GM19324 (cell line): ENCODE measurements at regions not wholly inside any gene's neighbourhood (a gene's known extent, or its start where the extent isn't known, plus 50 kb on each side); places are given as distances from the start of the nearest gene placed in this dataset.

ENCODE experiments used
- ATAC-seq: cut with Tn5 transposase; IDR thresholded peaks from one replicate; pipeline ENCODE4 v1.9.1; 2021; ENCODE audit warnings: mild to moderate bottlenecking, moderate library complexity; ENCODE audit not compliant: unreplicated experiment, low FRiP score

- ATAC-seq, result no peak
These were observed 109.9 kb downstream of the DAD1 start for GRCh38 chr14:22479132-22479531.

GRCh38 chr14:22478670-22479069 lies 110.4 kb downstream of the DAD1 start:
- no peak for ATAC-seq

- no peak for ATAC-seq
These were observed 110.8 kb downstream of the DAD1 start for GRCh38 chr14:22478247-22478646.

DNA sequence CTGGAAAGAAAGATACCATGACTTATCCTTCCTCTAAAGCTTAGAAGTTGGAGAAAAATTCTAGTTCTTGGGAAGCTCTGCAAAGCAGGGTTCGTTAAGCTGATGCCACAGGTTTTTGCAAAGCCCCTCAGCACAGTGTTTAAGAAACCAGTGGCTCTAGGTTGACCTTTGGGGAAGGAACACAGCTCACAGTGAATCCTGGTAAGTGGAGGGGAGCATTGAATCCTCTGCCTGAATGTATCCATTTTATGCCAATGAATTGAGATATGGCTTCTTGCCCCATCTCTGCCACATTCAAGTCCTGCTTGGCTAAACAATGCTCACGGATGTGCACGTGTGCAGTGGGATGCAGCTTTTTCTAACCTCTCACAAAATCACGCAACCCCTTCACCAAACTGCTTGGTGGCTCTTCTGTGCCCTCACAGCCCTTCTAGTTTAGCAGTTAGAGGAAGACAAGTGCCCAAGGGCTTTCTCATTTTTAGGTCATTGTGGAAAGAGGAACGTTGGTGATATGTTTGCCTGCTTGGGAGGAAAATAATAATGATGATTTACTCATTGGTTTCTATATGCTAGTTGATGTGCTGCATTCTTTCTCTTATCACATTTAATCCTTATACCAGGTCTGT lies 111.3 kb downstream of the DAD1 start:
- ATAC-seq, result no peak

DNA sequence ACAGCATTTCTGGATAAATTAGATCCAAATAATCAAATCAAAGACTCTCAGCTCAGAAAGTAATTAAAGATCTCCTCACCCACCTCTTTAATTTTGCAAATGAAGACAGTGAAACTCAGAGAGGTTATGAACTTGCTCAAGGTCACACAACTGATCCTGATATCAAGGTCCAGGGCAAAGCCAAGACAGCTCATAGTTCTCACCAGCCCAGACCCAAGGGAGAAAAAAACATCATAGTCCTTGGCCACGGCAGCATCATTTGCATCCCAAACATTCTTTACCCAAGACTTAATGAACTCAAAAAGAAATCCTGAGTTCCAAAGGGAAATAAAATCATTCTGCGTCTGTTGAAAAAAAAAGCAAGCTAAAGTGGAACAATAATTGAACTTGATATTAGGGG lies 112.1 kb downstream of the DAD1 start:
- ATAC-seq, result no peak

- no peak for ATAC-seq
These were observed 112.8 kb downstream of the DAD1 start for GRCh38 chr14:22476005-22476751.

DNA sequence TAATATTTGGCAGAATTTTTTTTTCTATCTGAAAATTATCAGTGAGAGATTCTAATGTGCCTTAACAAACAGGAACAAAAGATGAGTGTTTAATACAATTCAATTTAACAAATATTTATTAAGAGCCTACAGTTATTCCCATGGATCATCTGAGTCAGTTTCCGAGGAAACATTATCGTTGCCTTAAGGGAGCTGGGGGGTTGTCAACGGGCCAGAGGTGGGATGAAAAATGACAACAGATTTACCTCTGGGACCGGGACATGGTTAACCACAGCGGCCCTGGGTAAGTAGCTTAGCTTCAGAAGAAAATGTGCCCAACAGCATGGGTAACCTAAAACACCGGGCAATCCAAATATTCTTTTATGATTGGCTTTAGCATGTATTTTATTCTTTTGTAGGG lies 113.6 kb downstream of the DAD1 start:
- no peak for ATAC-seq

DNA sequence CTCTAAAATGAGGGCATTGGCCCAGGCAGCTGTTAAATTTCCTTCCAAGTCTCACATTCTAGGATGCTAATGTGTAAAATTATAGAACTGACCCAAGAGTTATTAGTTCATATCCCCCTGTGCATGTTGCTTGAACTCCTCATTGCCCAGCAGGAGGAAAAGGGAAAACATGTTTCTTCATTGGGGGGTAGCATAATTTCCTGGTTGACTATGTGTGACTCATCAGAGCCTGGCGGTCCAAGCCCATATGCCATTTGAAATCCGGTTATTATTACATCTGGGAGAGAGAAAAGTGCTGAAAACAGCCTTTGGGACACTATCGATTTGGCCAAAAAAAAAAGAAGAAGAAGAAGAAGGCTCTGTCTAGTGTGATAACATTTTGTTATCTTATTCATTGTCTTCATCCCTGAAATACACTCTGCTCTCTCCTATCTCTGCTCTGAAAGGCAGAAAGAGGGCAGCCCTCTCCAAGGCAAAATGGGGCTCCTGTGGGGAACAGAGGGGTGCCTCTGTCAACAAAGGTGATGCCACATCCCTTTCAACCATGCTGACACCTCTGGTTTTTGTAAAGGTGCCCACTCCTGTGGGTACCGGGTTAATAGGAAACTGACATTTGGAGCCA lies 114.2 kb downstream of the DAD1 start:
- ATAC-seq, result no peak

- ATAC-seq, result no peak
These were observed 115.8 kb downstream of the DAD1 start for GRCh38 chr14:22472935-22473854.

- no peak for ATAC-seq
These were observed 116.6 kb downstream of the DAD1 start for GRCh38 chr14:22472466-22472865.

GRCh38 chr14:22471545-22472121 lies 117.4 kb downstream of the DAD1 start:
- ATAC-seq, result no peak

- ATAC-seq, result no peak
These were observed 119.3 kb downstream of the DAD1 start for GRCh38 chr14:22469538-22470303.

DNA sequence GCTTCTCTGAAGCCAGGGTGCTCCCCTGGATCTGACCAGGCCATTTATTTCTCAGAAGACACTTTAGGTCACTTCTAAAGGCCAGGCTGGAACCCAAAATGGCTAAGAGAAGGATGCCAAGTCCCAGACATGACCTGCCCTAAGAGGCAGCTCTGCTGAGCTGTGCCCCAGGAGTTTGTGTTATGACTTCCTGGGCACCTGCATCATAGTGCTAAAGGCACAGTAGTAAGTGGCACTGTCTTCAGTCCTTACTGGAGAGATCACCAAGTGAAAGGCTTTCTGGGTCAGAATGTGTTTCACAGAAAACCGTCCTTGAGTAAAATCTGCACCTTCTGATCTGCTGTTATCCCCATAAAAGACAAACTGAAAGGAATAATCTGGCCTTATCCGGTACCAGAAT lies 120.2 kb downstream of the DAD1 start:
- ATAC-seq, result no peak

GRCh38 chr14:22466491-22466890 lies 122.5 kb downstream of the DAD1 start:
- ATAC-seq, result no peak

DNA sequence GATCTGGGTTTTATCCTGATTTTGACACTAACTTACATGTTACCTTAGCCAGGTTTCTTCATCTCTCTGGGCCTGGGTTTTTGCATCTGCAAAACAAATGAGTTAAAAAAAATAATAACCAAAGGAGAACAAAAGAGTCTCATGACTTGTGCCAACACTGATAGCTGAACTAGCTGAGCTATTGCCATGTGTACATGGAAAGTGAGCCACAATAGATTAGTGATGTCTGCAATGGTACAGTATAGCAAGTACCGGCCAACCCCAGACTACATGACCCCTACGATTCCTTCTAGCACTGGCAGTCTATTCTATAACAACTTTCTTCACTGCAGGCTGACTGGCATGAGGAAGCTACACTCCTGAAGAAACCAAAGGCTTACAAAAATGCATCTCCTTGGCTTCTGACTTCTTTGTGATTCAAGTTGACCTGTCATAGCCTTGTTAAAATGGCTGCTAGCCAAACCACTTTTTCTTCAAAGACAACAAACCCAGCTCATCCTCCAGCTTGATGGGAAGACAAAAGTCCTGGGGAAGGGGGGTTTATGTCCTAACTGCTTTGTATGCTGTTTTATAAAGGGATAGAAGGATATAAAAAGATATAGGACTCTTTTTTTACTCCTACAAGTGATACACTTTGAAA lies 123.7 kb downstream of the DAD1 start:
- no peak for ATAC-seq

DNA sequence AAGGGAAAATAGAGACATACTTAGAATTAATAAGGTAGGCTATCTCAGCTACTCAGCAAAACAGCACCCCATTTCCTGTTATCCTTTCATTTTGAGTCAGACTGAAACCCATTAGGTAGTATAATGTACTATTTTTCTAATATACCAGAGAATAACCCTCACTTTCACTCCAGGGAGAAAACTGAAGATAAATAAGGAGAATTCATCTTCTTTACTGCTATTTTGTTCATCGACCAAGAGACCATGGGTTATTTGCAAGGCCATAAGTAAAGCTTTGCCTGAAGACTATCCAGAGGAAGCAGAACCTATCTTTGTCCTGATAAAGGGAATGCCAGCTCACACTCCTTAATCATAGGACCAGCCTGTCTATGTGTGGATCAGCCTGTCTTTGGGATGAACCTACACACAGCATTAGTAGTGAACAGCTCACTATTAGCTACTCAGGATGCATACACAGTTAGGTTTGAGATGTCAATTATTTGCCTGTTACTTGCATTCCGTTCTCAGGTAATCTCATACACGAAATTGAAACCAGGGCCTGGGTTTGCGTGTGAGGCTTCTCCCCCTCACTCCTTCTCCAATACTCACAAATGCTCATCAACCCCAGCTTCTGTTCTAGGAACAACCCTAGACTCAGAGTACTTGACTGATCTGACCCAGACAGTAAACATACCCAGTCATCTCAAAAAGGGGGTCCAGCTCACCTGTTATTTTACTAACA lies 124.4 kb downstream of the DAD1 start:
- ATAC-seq, result peak; percentile 69

- ATAC-seq, result no peak
These were observed 125.3 kb downstream of the DAD1 start for GRCh38 chr14:22463763-22464173.

GRCh38 chr14:22462923-22463322 lies 126.1 kb downstream of the DAD1 start:
- ATAC-seq, result no peak
